Breast epithelium (tissue), 4 donors: ENCODE measurements at regions not wholly inside any gene's neighbourhood (a gene's known extent, or its start where the extent isn't known, plus 50 kb on each side); places are given as distances from the start of the nearest gene placed in this dataset.

ENCODE experiments used
- DNase-seq, 2 donors: peaks; one replicate each; pipeline ENCODE4 v3.0.0-alpha.2; 2019; ENCODE audit warnings: low spot score in 2 of 2
- H3K27ac ChIP-seq, 2 donors: fragments of 200-600 bp; sonication (generic) in 1 of 2; one replicate each; pipeline ENCODE4 v1.5.1; 2016 to 2019; ENCODE audit warnings: mild to moderate bottlenecking in 1 of 2
- H3K27me3 ChIP-seq, 2 donors: fragments of 200-600 bp; sonication (generic) in 1 of 2; one replicate each; pipeline versions ENCODE4 v1.5.1 to v1.6.0; 2017 to 2019; ENCODE audit warnings: control low read depth in 1 of 2, mild to moderate bottlenecking in 1 of 2
- H3K36me3 ChIP-seq: fragments of 200-600 bp; one replicate; pipeline ENCODE4 v1.5.1; 2019
- H3K4me1 ChIP-seq, 2 donors: fragments of 200-600 bp; sonication (generic); one replicate each; pipeline ENCODE4 v1.5.1; 2016 to 2019; ENCODE audit warnings: control low read depth in 1 of 2
- H3K4me3 ChIP-seq, 3 donors: fragments of 200-600 bp; sonication (generic); 1 replicate in 2 of 3; 2 replicates in 1 of 3; pipeline ENCODE4 v1.5.1; 2016 to 2019; ENCODE audit warnings: mild to moderate bottlenecking in 3 of 3, moderate library complexity in 2 of 3
- H3K9me3 ChIP-seq, 2 donors: fragments of 200-600 bp; sonication (generic) in 1 of 2; one replicate each; pipeline ENCODE4 v1.5.1; 2016 to 2019; ENCODE audit warnings: control low read depth in 1 of 2
- POLR2A ChIP-seq: fragments of 450-650 bp; IDR thresholded peaks from one replicate; pipeline ENCODE4 v1.6.1; 2016; ENCODE audit warnings: antibody characterized with exemption, mild to moderate bottlenecking, moderate library complexity
- POLR2AphosphoS5 ChIP-seq, 3 donors: sonication (generic); formaldehyde crosslinking; IDR thresholded peaks; one replicate each; pipeline ENCODE4 v1.6.1; 2017; ENCODE audit warnings: antibody characterized with exemption in 3 of 3
- intact Hi-C: fragments of 100-400 bp; cut with DNase I; formaldehyde crosslinking; loops from one replicate; pipeline ENCODE4 v1.15.1; 2023; ENCODE audit warnings: low total_unique reads
- TF ChIP-seq, protein P1 (sequence below), 3 donors: fragments of 450-650 bp; IDR thresholded peaks; one replicate each; pipeline ENCODE4 v1.5.1; 2016 to 2017; ENCODE audit warnings: antibody characterized with exemption in 3 of 3, mild to moderate bottlenecking in 3 of 3, moderate library complexity in 3 of 3

DNA sequence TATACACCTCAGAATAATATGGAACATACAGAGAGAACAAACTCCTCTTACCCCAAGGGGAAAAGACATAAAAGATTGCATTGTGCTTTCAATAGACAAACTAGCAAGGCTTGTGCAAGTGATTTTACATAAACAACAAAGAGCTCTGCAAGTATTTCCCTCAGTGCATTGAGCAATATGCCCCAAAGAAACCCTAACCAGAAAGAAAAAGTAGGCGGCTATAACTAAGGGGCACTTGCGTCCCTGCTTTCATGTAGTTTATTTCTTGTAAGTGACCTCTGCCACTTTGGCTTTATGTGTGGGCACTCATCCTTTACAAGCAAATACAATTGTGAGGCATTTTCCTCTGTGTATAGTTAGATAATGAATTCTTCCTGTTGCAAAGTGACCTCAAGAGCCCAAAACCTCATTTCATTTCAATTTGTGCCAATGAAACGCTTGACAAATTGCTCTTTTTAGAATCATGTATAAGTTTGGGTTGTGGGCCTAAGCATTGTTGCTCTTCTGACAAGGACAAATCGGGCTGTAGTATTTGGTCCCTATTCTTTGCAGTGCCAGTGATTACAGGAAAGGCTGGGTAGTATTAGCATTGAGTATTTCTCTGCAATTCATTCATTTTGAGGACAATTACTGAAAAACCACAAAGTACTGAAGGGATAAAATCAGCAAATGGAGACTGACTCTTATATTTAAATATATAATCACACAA, 282.2 kb downstream of the DTWD2 start:
- Histone ChIP-seq H3K27ac (no peak overlapping the region), H3K9me3 (peaks cover 9 to 14% of the 10 kb centered on the region in 2 donors), H3K27me3 (no peaks in the 10 kb centered on the region), H3K4me1 (no peaks in the 10 kb centered on the region), H3K4me3 (no peak overlapping the region), H3K36me3 (no peaks in the 10 kb centered on the region)
- intact Hi-C loops, result no loop called here
- no peak for DNase-seq
- TF ChIP-seq, protein P1, sequence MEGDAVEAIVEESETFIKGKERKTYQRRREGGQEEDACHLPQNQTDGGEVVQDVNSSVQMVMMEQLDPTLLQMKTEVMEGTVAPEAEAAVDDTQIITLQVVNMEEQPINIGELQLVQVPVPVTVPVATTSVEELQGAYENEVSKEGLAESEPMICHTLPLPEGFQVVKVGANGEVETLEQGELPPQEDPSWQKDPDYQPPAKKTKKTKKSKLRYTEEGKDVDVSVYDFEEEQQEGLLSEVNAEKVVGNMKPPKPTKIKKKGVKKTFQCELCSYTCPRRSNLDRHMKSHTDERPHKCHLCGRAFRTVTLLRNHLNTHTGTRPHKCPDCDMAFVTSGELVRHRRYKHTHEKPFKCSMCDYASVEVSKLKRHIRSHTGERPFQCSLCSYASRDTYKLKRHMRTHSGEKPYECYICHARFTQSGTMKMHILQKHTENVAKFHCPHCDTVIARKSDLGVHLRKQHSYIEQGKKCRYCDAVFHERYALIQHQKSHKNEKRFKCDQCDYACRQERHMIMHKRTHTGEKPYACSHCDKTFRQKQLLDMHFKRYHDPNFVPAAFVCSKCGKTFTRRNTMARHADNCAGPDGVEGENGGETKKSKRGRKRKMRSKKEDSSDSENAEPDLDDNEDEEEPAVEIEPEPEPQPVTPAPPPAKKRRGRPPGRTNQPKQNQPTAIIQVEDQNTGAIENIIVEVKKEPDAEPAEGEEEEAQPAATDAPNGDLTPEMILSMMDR (IDR thresholded peaks at IDR 0.05), result no peak
- TF ChIP-seq POLR2A (no peak), POLR2AphosphoS5 (IDR thresholded peaks at IDR 0.05) (no peak)

GRCh38 chr5:118703241-118703640, 285.1 kb downstream of the DTWD2 start:
- intact Hi-C loops, result no loop called here
- no peak for DNase-seq
- Histone ChIP-seq H3K9me3 (peaks cover 9 to 14% of the 10 kb centered on the region in 2 donors), H3K36me3 (no peaks in the 10 kb centered on the region), H3K4me3 (no peak overlapping the region), H3K27ac (no peak overlapping the region), H3K27me3 (no peaks in the 10 kb centered on the region), H3K4me1 (no peaks in the 10 kb centered on the region)
- no peak for TF ChIP-seq POLR2A
- TF ChIP-seq, protein P1 (IDR thresholded peaks at IDR 0.05), result no peak
- no peak for TF ChIP-seq POLR2AphosphoS5 (IDR thresholded peaks at IDR 0.05)

DNA sequence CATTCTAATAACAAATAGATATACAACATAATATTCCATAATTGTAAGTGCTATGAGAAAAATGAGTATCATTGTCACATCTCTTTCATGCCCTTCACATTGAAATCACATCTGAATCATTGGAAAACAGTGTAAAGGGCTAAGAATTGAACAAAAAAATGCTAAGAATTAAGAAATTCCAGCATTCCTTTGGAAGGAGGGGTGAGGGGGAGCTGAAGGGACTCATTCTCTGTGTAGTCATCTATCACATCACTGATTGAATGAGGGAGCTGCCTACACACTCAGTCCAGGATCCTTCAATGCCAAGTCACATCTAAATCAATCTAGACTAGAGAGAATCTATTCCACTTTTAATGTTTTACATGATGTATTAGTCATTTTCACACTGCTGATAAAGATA, 286.6 kb downstream of the DTWD2 start:
- TF ChIP-seq, protein P1 (IDR thresholded peaks at IDR 0.05), result no peak
- TF ChIP-seq POLR2AphosphoS5 (IDR thresholded peaks at IDR 0.05), result no peak
- TF ChIP-seq POLR2A, result no peak
- Histone ChIP-seq H3K4me1 (no peaks in the 10 kb centered on the region), H3K27me3 (no peaks in the 10 kb centered on the region), H3K9me3 (peaks cover 9 to 14% of the 10 kb centered on the region in 2 donors), H3K27ac (no peak overlapping the region), H3K4me3 (no peak overlapping the region), H3K36me3 (no peaks in the 10 kb centered on the region)
- intact Hi-C loops, result no loop called here
- no peak for DNase-seq

DNA sequence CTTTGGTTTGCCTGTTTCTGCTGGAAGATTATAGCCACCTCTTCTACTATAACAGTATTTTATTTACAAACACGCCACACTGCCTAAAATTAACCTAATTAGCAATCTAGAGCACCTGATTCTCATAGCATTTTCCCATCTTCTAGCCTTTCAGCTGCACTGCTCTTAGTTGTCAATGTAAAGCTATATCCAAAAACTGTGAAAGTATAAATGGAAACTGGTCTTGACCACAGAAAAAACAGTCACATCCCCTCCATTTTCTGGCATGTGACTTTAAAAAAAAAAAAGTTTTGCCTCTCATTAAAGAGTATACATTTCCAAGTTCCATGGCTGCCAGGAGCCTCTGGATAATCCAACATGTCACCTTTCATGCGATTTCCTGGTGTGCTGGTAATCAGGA, 287.8 kb downstream of the DTWD2 start:
- TF ChIP-seq, protein P1 (IDR thresholded peaks at IDR 0.05), result no peak
- TF ChIP-seq POLR2A (no peak), POLR2AphosphoS5 (IDR thresholded peaks at IDR 0.05) (no peak)
- Histone ChIP-seq H3K27ac (no peak overlapping the region), H3K4me1 (no peaks in the 10 kb centered on the region), H3K4me3 (no peak overlapping the region), H3K27me3 (no peaks in the 10 kb centered on the region), H3K9me3 (peaks cover 9 to 14% of the 10 kb centered on the region in 2 donors), H3K36me3 (no peaks in the 10 kb centered on the region)
- no peak for DNase-seq
- intact Hi-C loops, result no loop called here

DNA sequence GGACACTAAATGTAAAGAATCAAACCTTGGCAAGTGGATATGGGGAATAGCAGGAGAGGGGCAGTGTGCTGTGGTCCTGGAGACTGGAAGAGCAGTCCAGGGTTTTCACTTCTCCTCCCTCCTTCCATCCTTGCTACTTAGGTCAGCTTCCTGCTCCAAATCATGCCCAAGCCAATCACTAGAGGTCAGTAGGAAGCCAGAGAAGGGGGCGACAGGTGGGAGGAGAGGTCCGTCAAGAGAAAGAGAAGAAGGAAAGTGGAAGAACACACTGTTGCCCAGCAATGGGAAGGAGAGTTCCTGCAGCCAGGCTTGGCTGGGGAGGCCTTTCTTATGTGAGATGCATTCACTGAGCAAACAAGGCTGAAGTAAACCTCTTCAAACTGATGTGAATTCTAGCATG, 289.6 kb downstream of the DTWD2 start:
- H3K4me3 ChIP-seq, result no peak overlapping the region
- no peak for DNase-seq
- H3K27me3 ChIP-seq, result no peaks in the 10 kb centered on the region
- intact Hi-C loops, result no loop called here
- TF ChIP-seq, protein P1 (IDR thresholded peaks at IDR 0.05), result no peak
- no peak for TF ChIP-seq POLR2A
- TF ChIP-seq POLR2AphosphoS5 (IDR thresholded peaks at IDR 0.05), result no peak
- H3K4me1 ChIP-seq, result no peaks in the 10 kb centered on the region
- H3K36me3 ChIP-seq, result no peaks in the 10 kb centered on the region
- H3K27ac ChIP-seq, result no peak overlapping the region
- H3K9me3 ChIP-seq, result peaks cover 9 to 11% of the 10 kb centered on the region in 2 donors
